NT2/D1 (cell line): ENCODE measurements at regions not wholly inside any gene's neighbourhood (a gene's known extent, or its start where the extent isn't known, plus 50 kb on each side); places are given as distances from the start of the nearest gene placed in this dataset.

Source experiments
- YY1 ChIP-seq: IDR thresholded peaks from 2 replicates; pipeline ENCODE4 v1.6.1; 2011; ENCODE audit not compliant: insufficient read length, insufficient read depth
- ZNF274 ChIP-seq: IDR thresholded peaks from 2 replicates; pipeline ENCODE4 v1.6.1; 2011; ENCODE audit warnings: mild to moderate bottlenecking, low read depth, low read length

DNA sequence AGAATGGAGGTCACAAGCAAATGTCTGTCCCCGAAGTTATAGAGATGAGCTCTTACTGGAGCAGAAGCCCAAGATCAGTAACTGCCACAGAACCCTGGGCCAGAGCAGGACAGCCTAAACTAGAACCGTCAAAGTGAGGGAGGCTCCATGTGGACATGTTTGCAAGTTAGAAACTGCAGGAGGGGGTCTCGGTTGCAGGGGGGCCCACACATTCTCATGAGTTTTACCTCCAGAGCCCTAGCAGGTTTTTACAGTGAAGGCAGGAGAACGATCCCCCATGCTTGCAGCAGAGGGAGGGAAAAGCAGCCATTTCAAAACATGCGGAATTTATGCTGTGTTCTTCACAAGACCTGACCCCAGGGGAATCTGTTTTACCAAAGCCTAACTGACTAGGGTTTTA lies 133.5 kb upstream of the B3GAT1 start:
- no peak for TF ChIP-seq YY1
- no peak for TF ChIP-seq ZNF274
